Fibroblast of the aortic adventitia (primary cell): ENCODE measurements at regions not wholly inside any gene's neighbourhood (a gene's known extent, or its start where the extent isn't known, plus 50 kb on each side); places are given as distances from the start of the nearest gene placed in this dataset.

ENCODE experiments used
- DNase-seq: peaks from one replicate; pipeline ENCODE4 v3.0.0-alpha.2; 2010; ENCODE audit warnings: low read depth
- H3K4me3 ChIP-seq: 2 replicates; pipeline ENCODE4 v1.5.1; 2011; ENCODE audit warnings: low read depth, mild to moderate bottlenecking, control low read depth, low read length, moderate library complexity
- TF ChIP-seq, protein P1 (sequence below): IDR thresholded peaks from 2 replicates; pipeline ENCODE4 v1.5.1; 2011; ENCODE audit warnings: mild to moderate bottlenecking, low read length, control low read depth, inconsistent platforms; ENCODE audit not compliant: insufficient read depth

DNA sequence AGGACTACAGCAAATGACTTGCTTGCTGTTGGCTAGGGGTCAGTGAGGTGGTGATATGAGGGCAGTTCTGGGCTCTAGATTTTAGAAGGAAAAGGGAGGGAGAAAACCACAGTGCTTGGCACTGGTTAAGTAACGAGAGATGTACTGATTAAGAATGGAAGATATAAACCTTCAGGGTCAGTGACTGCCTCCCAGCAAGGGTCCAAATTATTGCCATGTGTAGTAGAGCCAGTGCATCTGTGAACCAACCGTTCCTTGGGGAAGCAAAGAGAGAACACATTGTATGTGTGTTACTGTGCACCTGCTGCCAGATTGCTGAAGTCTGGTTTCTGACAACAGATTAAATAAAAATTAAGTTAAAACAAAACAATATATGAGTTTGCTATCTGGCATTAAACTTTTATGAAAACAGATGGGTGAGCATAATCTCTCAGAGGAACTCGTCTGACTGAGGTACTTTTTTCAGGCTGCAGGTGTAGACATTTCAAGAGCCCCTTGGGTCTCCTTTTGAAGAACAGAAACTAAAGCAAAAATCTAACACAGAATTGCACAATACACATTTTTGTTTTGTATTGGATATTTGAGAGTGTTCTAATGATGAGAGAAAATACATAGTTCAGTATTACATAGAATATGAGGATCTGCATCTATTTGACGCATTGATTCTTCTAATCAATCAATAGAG lies 1120.6 kb downstream of the SORCS3 start:
- TF ChIP-seq, protein P1, sequence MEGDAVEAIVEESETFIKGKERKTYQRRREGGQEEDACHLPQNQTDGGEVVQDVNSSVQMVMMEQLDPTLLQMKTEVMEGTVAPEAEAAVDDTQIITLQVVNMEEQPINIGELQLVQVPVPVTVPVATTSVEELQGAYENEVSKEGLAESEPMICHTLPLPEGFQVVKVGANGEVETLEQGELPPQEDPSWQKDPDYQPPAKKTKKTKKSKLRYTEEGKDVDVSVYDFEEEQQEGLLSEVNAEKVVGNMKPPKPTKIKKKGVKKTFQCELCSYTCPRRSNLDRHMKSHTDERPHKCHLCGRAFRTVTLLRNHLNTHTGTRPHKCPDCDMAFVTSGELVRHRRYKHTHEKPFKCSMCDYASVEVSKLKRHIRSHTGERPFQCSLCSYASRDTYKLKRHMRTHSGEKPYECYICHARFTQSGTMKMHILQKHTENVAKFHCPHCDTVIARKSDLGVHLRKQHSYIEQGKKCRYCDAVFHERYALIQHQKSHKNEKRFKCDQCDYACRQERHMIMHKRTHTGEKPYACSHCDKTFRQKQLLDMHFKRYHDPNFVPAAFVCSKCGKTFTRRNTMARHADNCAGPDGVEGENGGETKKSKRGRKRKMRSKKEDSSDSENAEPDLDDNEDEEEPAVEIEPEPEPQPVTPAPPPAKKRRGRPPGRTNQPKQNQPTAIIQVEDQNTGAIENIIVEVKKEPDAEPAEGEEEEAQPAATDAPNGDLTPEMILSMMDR: no peak
- H3K4me3 ChIP-seq: no peak overlapping the region
- DNase-seq: no peak

DNA sequence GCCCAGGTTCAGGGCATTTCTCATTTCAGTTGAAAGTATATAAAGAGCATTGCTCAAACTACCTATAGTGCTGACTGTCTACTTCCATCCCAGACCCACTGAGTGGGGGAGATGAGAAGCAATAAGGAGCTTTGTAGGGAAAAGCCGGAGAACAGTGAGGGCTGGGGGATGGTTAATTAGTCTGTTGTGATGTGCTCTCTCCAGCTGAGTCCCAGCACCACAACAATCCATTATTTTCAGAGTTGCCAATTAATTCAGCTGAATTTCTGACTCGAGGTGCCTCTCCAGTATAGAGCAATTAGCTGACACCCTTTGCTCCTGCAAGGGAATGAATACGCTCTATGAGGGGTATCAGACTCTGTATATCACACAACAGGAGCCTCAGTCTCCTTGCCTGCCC lies 1118.6 kb downstream of the SORCS3 start:
- TF ChIP-seq, protein P1: no peak
- no peak for DNase-seq
- H3K4me3 ChIP-seq: no peak overlapping the region

DNA sequence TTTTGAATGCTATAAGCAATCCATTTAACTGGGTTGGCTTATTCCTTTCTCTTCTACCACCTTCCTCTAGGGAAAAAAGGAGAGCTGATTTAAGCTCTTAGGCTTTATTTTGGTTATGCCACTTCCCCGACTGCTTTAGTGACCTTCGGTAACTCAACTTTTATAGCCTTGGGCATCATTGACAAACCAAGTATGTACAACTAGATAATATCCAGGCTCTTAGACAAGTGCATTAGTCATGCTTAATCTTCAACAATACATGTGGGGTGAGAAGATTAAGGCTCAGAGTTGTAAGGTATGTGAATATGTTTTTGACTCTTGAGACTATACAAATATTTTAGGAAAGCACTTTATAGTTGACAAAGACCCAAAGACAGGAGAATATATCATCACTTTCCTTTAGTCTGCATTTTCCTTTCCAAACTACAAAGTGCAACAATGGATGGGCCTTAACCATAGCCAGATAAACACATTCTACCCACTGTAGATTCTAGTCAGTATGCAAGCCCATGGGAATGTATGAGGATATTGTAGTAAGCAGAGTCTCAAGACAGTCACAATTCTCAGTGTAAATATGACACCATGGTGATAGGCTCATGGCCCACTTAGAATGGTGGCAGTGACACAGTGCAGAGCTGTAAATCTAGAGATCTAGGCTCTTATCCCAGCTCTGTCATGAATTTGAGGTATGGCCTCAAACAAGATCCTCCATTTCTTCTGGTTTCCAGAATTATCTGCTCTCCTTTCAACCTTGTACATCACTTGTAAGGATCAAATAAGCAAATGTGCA lies 1117.3 kb downstream of the SORCS3 start:
- TF ChIP-seq, protein P1: no peak
- no peak for DNase-seq
- H3K4me3 ChIP-seq: no peak overlapping the region

DNA sequence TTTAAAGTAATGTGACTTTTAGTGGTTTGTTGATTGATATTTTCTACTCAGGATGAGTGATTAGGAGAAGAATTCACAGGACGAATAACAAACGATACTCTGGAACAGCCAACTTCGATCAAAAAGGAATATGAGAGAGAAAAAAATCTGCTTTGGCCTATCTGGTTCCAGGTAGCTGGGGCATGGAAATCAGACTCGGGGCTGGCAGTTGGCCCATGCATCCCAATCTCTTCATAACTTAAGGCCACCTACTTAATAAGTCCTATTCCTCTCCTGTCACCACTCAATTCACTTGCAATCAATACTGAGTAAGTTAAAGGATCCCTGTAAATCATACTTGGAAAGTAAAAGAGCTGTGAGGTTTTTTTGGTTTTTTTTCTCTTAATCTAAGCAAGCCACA lies 1116.2 kb downstream of the SORCS3 start:
- TF ChIP-seq, protein P1: no peak
- H3K4me3 ChIP-seq: no peak overlapping the region
- no peak for DNase-seq

DNA sequence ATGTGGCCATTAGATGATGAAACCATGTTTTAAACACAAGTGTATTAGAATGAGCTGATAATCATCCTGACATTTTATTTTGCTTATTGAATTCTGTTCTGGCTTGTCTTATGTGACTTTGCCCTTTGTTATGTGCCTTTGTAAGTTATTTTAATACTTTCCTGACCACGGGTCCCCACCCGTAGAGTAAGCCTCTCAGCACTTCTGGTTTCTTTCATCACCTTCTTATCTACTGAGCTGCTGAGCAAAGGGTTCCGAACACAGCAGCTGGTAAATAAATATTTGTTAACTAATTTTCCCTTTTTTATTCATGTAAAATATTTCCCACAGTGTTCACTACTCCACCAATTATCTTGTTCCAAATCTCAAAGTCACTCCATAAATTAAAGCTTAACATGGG lies 1115.3 kb downstream of the SORCS3 start:
- no peak overlapping the region for H3K4me3 ChIP-seq
- DNase-seq: no peak
- TF ChIP-seq, protein P1: no peak

DNA sequence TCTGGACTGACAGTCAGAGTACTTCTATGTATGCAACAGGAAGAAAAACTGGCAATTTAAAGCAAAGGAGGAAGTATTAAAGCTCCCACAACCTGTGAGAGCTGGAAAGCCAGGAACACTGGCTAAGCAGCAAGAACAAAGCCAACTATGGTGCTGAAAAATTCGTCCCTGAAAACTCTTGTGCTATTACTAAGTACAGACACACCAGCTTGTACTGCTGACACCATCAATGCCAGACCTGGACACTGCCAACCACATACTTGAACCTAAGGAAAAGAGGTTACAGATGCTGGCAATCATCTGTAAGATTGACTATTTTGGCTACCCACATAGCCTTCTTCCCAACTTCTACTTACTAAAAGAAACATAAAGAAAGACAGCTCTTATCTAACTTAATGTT lies 1110.6 kb downstream of the SORCS3 start:
- TF ChIP-seq, protein P1: no peak
- DNase-seq: no peak
- no peak overlapping the region for H3K4me3 ChIP-seq
